ENCODE measurements at regions not wholly inside any gene's neighbourhood (a gene's known extent, or its start where the extent isn't known, plus 50 kb on each side); places are given as distances from the start of the nearest gene placed in this dataset.

- no peak for TF ChIP-seq CTCF (IDR thresholded peaks at IDR 0.05)
- ATAC-seq (ENCODE audit: low FRiP score) (no peak), DNase-seq (ENCODE audit: low spot score) (no peak)
Observed at GRCh38 chr1:222042120-222042519, 300.2 kb upstream of the DUSP10 start.

- no peak for ATAC-seq (ENCODE audit: low FRiP score)
- no peak for DNase-seq (ENCODE audit: low spot score)
Observed at GRCh38 chr1:222040955-222041354, 299.1 kb upstream of the DUSP10 start.

GRCh38 chr1:222040121-222040805 lies 298.4 kb upstream of the DUSP10 start:
- no peak for ATAC-seq (ENCODE audit: low FRiP score)
- no peak for DNase-seq (ENCODE audit: low spot score)
- TF ChIP-seq CTCF (IDR thresholded peaks at IDR 0.05), result no peak

More at GRCh38 chr1:222040955-222041354, 299.1 kb upstream of the DUSP10 start:
- TF ChIP-seq CTCF (IDR thresholded peaks at IDR 0.05), result no peak

GRCh38 chr1:222038971-222039370 lies 297.1 kb upstream of the DUSP10 start:
- TF ChIP-seq CTCF (IDR thresholded peaks at IDR 0.05), result no peak
- DNase-seq (ENCODE audit: low spot score) (no peak), ATAC-seq (ENCODE audit: low FRiP score) (no peak)

GRCh38 chr1:222037720-222038119 lies 295.8 kb upstream of the DUSP10 start:
- ATAC-seq (ENCODE audit: low FRiP score) (no peak), DNase-seq (ENCODE audit: low spot score) (no peak)
- no peak for TF ChIP-seq CTCF (IDR thresholded peaks at IDR 0.05)

- no peak for TF ChIP-seq CTCF (IDR thresholded peaks at IDR 0.05)
- ATAC-seq (ENCODE audit: low FRiP score), result no peak
- DNase-seq (ENCODE audit: low spot score), result no peak
Observed at GRCh38 chr1:222034790-222035189, 292.9 kb upstream of the DUSP10 start.

- TF ChIP-seq CTCF (IDR thresholded peaks at IDR 0.05), result no peak
- no peak for DNase-seq (ENCODE audit: low spot score)
- no peak for ATAC-seq (ENCODE audit: low FRiP score)
Observed at GRCh38 chr1:222033450-222033849, 291.6 kb upstream of the DUSP10 start.

Data from omental fat pad (tissue), 3 donors.